WTC11 (cell line): ENCODE measurements at regions not wholly inside any gene's neighbourhood (a gene's known extent, or its start where the extent isn't known, plus 50 kb on each side); places are given as distances from the start of the nearest gene placed in this dataset.

Experiments
- ATF1 ChIP-seq: sonication (generic); formaldehyde crosslinking; IDR thresholded peaks from 2 replicates; pipeline ENCODE4 v1.8.1; 2023; ENCODE audit warnings: mild to moderate bottlenecking, moderate library complexity, missing genetic modification reagents
- ATF2 ChIP-seq: sonication (generic); formaldehyde crosslinking; IDR thresholded peaks from 2 replicates; pipeline ENCODE4 v1.8.1; 2022; ENCODE audit warnings: low read depth, missing genetic modification reagents, borderline replicate concordance
- RELA ChIP-seq: sonication (generic); formaldehyde crosslinking; IDR thresholded peaks from 2 replicates; pipeline ENCODE4 v1.8.1; 2022; ENCODE audit warnings: missing genetic modification reagents, mild to moderate bottlenecking, borderline replicate concordance
- SP1 ChIP-seq: sonication (generic); formaldehyde crosslinking; conservative IDR thresholded peaks from 2 replicates; pipeline ENCODE4 v1.8.1; 2022; ENCODE audit warnings: missing genetic modification reagents
- ZBTB21 ChIP-seq: sonication (generic); formaldehyde crosslinking; IDR thresholded peaks from 2 replicates; pipeline ENCODE4 v1.8.1; 2023; ENCODE audit warnings: mild to moderate bottlenecking, missing genetic modification reagents, borderline replicate concordance
- TF ChIP-seq, protein P1 (sequence below): fragments of 200-600 bp; IDR thresholded peaks from 2 replicates; pipeline ENCODE4 v1.8.0; 2022; ENCODE audit warnings: antibody characterized with exemption

DNA sequence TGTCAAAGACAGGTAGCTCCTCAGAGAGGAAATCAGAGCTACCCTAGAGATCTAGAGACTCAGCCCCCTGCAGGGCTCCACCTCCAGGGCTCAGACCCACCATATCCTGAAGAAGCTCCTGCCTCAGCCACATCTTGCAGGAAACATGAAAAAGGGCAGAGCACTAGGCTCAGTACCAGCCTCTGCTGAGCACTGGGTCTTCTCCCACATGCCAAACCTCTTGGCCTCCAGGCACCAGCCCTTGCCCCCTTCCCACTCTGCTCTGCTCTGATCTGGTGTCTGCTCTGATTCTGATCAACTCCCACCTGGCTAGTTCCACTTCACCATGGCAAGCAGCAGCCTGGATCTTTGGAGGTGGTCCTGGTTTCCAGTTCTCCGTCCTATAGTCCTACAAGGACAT, 114.3 kb upstream of the SLC66A3 start:
- TF ChIP-seq SP1 (CRISPR knock-in tag): no peak
- TF ChIP-seq, protein P1, sequence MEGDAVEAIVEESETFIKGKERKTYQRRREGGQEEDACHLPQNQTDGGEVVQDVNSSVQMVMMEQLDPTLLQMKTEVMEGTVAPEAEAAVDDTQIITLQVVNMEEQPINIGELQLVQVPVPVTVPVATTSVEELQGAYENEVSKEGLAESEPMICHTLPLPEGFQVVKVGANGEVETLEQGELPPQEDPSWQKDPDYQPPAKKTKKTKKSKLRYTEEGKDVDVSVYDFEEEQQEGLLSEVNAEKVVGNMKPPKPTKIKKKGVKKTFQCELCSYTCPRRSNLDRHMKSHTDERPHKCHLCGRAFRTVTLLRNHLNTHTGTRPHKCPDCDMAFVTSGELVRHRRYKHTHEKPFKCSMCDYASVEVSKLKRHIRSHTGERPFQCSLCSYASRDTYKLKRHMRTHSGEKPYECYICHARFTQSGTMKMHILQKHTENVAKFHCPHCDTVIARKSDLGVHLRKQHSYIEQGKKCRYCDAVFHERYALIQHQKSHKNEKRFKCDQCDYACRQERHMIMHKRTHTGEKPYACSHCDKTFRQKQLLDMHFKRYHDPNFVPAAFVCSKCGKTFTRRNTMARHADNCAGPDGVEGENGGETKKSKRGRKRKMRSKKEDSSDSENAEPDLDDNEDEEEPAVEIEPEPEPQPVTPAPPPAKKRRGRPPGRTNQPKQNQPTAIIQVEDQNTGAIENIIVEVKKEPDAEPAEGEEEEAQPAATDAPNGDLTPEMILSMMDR: no peak
- TF ChIP-seq ATF1 (CRISPR knock-in tag): no peak
- TF ChIP-seq RELA (CRISPR knock-in tag): no peak
- TF ChIP-seq ATF2: no peak
- TF ChIP-seq ZBTB21: no peak
